Liver (tissue), 7 donors: ENCODE measurements at regions not wholly inside any gene's neighbourhood (a gene's known extent, or its start where the extent isn't known, plus 50 kb on each side); places are given as distances from the start of the nearest gene placed in this dataset.

Experiments
- DNase-seq: peaks from one replicate; pipeline ENCODE4 v3.0.0-alpha.2; 2017; ENCODE audit warnings: low spot score
- H3K27ac ChIP-seq, 2 donors: one replicate each; pipeline ENCODE4 v1.7.0; 2013; ENCODE audit warnings: inconsistent platforms in 2 of 2, low read length in 2 of 2, control low read depth in 1 of 2, low read depth in 1 of 2, mild to moderate bottlenecking in 1 of 2
- H3K27me3 ChIP-seq, 4 donors: one replicate each; pipeline versions ENCODE4 v1.6.1 to v1.7.0; 2013; ENCODE audit warnings: low read length in 3 of 4, inconsistent platforms in 1 of 4, mild to moderate bottlenecking in 1 of 4, moderate library complexity in 1 of 4; ENCODE audit not compliant: control insufficient read depth in 4 of 4, insufficient read depth in 4 of 4
- H3K36me3 ChIP-seq, 4 donors: one replicate each; pipeline versions ENCODE4 v1.6.1 to v1.7.0; 2013; ENCODE audit warnings: low read length in 3 of 4, mild to moderate bottlenecking in 3 of 4, low read depth in 1 of 4, moderate library complexity in 1 of 4; ENCODE audit not compliant: control insufficient read depth in 4 of 4, insufficient read depth in 3 of 4
- H3K4me1 ChIP-seq, 4 donors: one replicate each; pipeline versions ENCODE4 v1.6.1 to v1.7.0; 2013; ENCODE audit warnings: low read length in 3 of 4, mild to moderate bottlenecking in 3 of 4, moderate library complexity in 1 of 4; ENCODE audit not compliant: control insufficient read depth in 4 of 4, insufficient read depth in 4 of 4
- H3K4me3 ChIP-seq, 3 donors: one replicate each; pipeline versions ENCODE4 v1.6.1 to v1.7.0; 2013; ENCODE audit warnings: low read length in 3 of 3, control low read depth in 1 of 3, low read depth in 1 of 3, mild to moderate bottlenecking in 1 of 3
- H3K9ac ChIP-seq, 2 donors: one replicate each; pipeline ENCODE4 v1.7.0; 2013; ENCODE audit warnings: low read length in 2 of 2, mild to moderate bottlenecking in 2 of 2, moderate library complexity in 2 of 2, control low read depth in 1 of 2, low read depth in 1 of 2
- H3K9me3 ChIP-seq, 4 donors: one replicate each; pipeline versions ENCODE4 v1.6.1 to v1.7.0; 2013; ENCODE audit warnings: low read length in 3 of 4; ENCODE audit not compliant: control insufficient read depth in 4 of 4
- EGR1 ChIP-seq, 2 donors: IDR thresholded peaks; 2 replicates each; pipeline ENCODE4 v1.6.1; 2016 to 2018; ENCODE audit warnings: antibody characterized with exemption in 2 of 2, low read depth in 2 of 2
- FOXA1 ChIP-seq: IDR thresholded peaks from 2 replicates; pipeline ENCODE4 v1.6.1; 2016; ENCODE audit warnings: antibody characterized with exemption
- FOXA2 ChIP-seq: IDR thresholded peaks from 2 replicates; pipeline ENCODE4 v1.6.1; 2016; ENCODE audit warnings: antibody characterized with exemption
- GABPA ChIP-seq, 2 donors: IDR thresholded peaks in 1 of 2; conservative IDR thresholded peaks in 1 of 2; 2 replicates each; pipeline ENCODE4 v1.6.1; 2016; ENCODE audit warnings: antibody characterized with exemption in 2 of 2, mild to moderate bottlenecking in 1 of 2, moderate library complexity in 1 of 2
- HNF4A ChIP-seq, 2 donors: conservative IDR thresholded peaks; 2 replicates each; pipeline ENCODE4 v1.6.1; 2016; ENCODE audit warnings: antibody characterized with exemption in 2 of 2, mild to moderate bottlenecking in 2 of 2
- HNF4G ChIP-seq: IDR thresholded peaks from 2 replicates; pipeline ENCODE4 v1.6.1; 2016; ENCODE audit warnings: antibody characterized with exemption
- JUND ChIP-seq, 2 donors: IDR thresholded peaks; 2 replicates each; pipeline ENCODE4 v1.6.1; 2016; ENCODE audit warnings: antibody characterized with exemption in 2 of 2
- NR2F2 ChIP-seq: IDR thresholded peaks from 2 replicates; pipeline ENCODE4 v1.6.1; 2016; ENCODE audit warnings: antibody characterized with exemption
- RAD21 ChIP-seq, 2 donors: IDR thresholded peaks; 2 replicates each; pipeline ENCODE4 v1.6.1; 2016; ENCODE audit warnings: antibody characterized with exemption in 2 of 2, mild to moderate bottlenecking in 2 of 2
- RXRA ChIP-seq, 2 donors: IDR thresholded peaks; 2 replicates each; pipeline ENCODE4 v1.6.1; 2017 to 2018; ENCODE audit warnings: antibody characterized with exemption in 2 of 2, mild to moderate bottlenecking in 1 of 2
- SP1 ChIP-seq: IDR thresholded peaks from 2 replicates; pipeline ENCODE4 v1.6.1; 2018; ENCODE audit warnings: antibody characterized with exemption, mild to moderate bottlenecking
- YY1 ChIP-seq: IDR thresholded peaks from 2 replicates; pipeline ENCODE4 v1.6.1; 2016; ENCODE audit warnings: antibody characterized with exemption, mild to moderate bottlenecking
- WGBS: extraction: QIAGEN DNeasy Blood & Tissue Kit; methylation state at CpG from one replicate; pipeline ENCODE4 v1.1.7; 2013; 5-methylcytosine and 5-hydroxymethylcytosine counted together
- TF ChIP-seq, protein P1 (sequence below): IDR thresholded peaks from 2 replicates; pipeline ENCODE4 v1.6.1; 2016; ENCODE audit warnings: antibody characterized with exemption
- TF ChIP-seq, protein P2 (sequence below): IDR thresholded peaks from 2 replicates; pipeline ENCODE4 v1.6.1; 2016; ENCODE audit warnings: antibody characterized with exemption
- TF ChIP-seq, protein P3 (sequence below): IDR thresholded peaks from 2 replicates; pipeline ENCODE4 v1.6.1; 2016; ENCODE audit warnings: antibody characterized with exemption, mild to moderate bottlenecking
- TF ChIP-seq, protein P4 (sequence below): IDR thresholded peaks from 2 replicates; pipeline ENCODE4 v1.6.1; 2016; ENCODE audit warnings: antibody characterized with exemption
- donor health status: healthy.
- donor health status: healthy.
- donor health status: healthy.
- donor health status: healthy.

DNA sequence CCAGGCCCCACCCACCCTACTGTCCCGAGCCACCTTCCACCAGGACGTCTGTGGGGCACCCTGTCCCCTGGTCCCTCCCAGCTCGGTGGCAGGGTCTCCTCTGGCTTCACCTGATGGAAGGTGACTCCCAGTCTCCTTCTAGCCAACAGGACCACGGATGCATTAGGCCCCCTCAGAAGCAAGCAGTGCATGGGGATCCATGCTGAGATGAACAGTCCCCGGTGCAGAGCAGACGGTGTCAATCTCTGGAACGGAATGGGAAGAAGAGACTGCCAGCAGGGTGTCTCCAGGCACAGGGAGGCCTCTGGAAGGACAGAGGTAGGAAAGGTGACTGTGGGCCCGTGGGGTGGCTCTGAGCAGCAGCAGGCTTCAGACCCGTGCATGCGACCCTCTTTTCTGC lies 65.2 kb upstream of the FZD7 start (continued):
- TF ChIP-seq, protein P1, sequence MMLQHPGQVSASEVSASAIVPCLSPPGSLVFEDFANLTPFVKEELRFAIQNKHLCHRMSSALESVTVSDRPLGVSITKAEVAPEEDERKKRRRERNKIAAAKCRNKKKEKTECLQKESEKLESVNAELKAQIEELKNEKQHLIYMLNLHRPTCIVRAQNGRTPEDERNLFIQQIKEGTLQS: no peak
- TF ChIP-seq NR2F2: no peak
- no peak for TF ChIP-seq YY1
- no peak for TF ChIP-seq JUND (IDR thresholded peaks at IDR 0.05)
- TF ChIP-seq RAD21 (IDR thresholded peaks at IDR 0.05): no peak
- TF ChIP-seq HNF4A (conservative IDR thresholded peaks at IDR 0.05): no peak
- TF ChIP-seq HNF4G: no peak

DNA sequence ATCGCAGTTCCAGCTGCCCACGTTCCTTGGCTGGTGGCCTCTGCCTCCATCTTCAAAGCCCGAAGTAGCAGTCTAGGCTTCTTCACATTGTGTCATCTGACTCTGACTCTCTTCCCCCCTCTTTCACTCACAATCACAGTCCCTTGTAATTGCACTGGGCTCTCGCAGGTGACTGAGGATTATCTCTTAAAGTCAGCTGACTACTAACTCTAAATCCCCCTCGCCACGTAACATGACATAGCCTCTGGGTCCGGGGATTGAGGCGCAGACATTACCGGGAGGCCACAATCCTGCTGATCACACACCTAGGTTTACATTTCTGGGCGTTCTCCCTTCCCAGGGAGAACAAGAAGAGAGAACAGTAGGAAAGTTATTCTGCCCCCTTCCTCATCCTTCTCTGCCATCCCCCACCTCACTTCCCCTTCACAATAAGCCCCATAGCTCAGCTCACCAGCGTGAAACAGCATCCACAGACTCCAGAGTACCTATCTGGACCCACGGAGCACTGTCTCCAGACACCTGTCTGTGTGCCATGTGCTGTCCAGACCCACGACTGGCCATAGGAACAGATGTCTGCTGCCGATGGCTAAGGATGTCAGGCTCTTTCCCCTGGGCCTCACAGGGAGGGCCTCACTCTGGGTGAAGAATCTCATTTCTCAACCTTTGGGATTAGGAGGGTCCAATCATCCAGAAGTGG lies 64.3 kb upstream of the FZD7 start:
- Histone ChIP-seq H3K9me3 (no peaks in the 10 kb centered on the region), H3K27me3 (no peaks in the 10 kb centered on the region), H3K9ac (no peak overlapping the region), H3K36me3 (no peaks in the 10 kb centered on the region), H3K4me1 (no peaks in the 10 kb centered on the region), H3K4me3 (no peak overlapping the region), H3K27ac (no peak overlapping the region)
- WGBS: 89% methylated on average over 14 of the region's 14 CpGs
- DNase-seq: no peak
- no peak for TF ChIP-seq HNF4G
- TF ChIP-seq, protein P2, sequence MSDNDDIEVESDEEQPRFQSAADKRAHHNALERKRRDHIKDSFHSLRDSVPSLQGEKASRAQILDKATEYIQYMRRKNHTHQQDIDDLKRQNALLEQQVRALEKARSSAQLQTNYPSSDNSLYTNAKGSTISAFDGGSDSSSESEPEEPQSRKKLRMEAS: no peak
- no peak for TF ChIP-seq RXRA (IDR thresholded peaks at IDR 0.05)

DNA sequence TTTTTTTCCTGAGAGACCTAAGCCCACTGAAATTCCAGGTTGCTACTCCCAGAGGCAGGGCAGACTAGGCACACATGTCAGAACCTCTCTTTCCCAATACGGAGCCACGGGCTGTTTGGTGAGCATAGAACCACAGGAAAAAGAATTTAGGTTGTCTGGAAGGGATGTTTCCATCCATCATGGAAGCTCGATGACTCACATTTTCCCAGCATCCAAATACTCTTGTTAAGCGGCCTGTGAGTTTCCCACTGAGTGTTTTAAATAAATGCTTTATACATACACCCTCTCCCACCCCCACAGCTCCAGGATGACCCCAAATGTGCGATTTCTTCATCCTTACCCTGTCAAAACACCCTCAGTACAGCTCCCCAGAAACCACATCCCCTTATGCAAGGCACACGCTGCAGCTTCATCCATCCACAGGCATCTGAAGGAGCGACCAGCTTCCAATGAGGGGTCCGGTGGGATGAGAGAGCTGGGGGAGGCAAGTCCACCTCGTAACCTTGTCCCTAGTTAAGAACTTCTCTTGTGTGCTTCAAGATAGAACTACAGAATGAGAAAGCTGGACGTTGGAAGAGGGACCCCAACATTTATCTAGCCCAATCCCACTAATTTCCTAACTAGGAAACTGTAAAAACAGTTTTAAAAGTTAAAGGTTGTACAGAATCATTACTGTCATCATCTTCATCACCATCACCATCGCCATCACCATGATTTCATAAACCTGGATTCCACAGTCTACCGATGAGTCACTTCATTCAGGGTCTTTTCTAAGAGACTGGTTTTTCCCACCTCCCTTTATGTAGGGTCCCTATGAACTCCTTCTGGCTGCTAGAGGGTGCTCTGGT lies 63.5 kb upstream of the FZD7 start:
- H3K4me3 ChIP-seq: no peak overlapping the region
- H3K4me1 ChIP-seq: no peaks in the 10 kb centered on the region
- no peak overlapping the region for H3K27ac ChIP-seq
- no peaks in the 10 kb centered on the region for H3K36me3 ChIP-seq
- DNase-seq: no peak
- H3K9ac ChIP-seq: no peak overlapping the region
- H3K27me3 ChIP-seq: no peaks in the 10 kb centered on the region
- TF ChIP-seq YY1 (no peak), JUND (IDR thresholded peaks at IDR 0.05) (no peak), SP1 (no peak), HNF4G (no peak), RXRA (IDR thresholded peaks at IDR 0.05) (no peak), EGR1 (IDR thresholded peaks at IDR 0.05; ENCODE audit: low read depth in 2 of 2) (no peak), FOXA1 (no peak), FOXA2 (no peak), NR2F2 (no peak), HNF4A (conservative IDR thresholded peaks at IDR 0.05) (no peak), GABPA (IDR thresholded peaks at IDR 0.05 in 1 of 2, conservative IDR thresholded peaks at IDR 0.05 in 1 of 2) (no peak)
- TF ChIP-seq, protein P2: no peak
- TF ChIP-seq, protein P3, sequence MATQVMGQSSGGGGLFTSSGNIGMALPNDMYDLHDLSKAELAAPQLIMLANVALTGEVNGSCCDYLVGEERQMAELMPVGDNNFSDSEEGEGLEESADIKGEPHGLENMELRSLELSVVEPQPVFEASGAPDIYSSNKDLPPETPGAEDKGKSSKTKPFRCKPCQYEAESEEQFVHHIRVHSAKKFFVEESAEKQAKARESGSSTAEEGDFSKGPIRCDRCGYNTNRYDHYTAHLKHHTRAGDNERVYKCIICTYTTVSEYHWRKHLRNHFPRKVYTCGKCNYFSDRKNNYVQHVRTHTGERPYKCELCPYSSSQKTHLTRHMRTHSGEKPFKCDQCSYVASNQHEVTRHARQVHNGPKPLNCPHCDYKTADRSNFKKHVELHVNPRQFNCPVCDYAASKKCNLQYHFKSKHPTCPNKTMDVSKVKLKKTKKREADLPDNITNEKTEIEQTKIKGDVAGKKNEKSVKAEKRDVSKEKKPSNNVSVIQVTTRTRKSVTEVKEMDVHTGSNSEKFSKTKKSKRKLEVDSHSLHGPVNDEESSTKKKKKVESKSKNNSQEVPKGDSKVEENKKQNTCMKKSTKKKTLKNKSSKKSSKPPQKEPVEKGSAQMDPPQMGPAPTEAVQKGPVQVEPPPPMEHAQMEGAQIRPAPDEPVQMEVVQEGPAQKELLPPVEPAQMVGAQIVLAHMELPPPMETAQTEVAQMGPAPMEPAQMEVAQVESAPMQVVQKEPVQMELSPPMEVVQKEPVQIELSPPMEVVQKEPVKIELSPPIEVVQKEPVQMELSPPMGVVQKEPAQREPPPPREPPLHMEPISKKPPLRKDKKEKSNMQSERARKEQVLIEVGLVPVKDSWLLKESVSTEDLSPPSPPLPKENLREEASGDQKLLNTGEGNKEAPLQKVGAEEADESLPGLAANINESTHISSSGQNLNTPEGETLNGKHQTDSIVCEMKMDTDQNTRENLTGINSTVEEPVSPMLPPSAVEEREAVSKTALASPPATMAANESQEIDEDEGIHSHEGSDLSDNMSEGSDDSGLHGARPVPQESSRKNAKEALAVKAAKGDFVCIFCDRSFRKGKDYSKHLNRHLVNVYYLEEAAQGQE: no peak
- TF ChIP-seq, protein P4, sequence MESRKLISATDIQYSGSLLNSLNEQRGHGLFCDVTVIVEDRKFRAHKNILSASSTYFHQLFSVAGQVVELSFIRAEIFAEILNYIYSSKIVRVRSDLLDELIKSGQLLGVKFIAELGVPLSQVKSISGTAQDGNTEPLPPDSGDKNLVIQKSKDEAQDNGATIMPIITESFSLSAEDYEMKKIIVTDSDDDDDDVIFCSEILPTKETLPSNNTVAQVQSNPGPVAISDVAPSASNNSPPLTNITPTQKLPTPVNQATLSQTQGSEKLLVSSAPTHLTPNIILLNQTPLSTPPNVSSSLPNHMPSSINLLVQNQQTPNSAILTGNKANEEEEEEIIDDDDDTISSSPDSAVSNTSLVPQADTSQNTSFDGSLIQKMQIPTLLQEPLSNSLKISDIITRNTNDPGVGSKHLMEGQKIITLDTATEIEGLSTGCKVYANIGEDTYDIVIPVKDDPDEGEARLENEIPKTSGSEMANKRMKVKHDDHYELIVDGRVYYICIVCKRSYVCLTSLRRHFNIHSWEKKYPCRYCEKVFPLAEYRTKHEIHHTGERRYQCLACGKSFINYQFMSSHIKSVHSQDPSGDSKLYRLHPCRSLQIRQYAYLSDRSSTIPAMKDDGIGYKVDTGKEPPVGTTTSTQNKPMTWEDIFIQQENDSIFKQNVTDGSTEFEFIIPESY: no peak
- no peaks in the 10 kb centered on the region for H3K9me3 ChIP-seq
- WGBS: 80% methylated on average over 12 of the region's 12 CpGs
